Parathyroid adenoma (tissue), 2 donors: ENCODE measurements at regions not wholly inside any gene's neighbourhood (a gene's known extent, or its start where the extent isn't known, plus 50 kb on each side); places are given as distances from the start of the nearest gene placed in this dataset.

Source experiments
- H2AFZ ChIP-seq: fragments of 300-600 bp; sonication (generic); one replicate; pipeline ENCODE4 v1.7.0; 2017; ENCODE audit warnings: antibody characterized with exemption, mild to moderate bottlenecking
- H3K27ac ChIP-seq: fragments of 300-600 bp; sonication (generic); one replicate; pipeline ENCODE4 v1.7.0; 2017
- H3K27me3 ChIP-seq: fragments of 300-600 bp; sonication (generic); one replicate; pipeline ENCODE4 v1.7.0; 2017; ENCODE audit warnings: low read length; ENCODE audit not compliant: control insufficient read depth, insufficient read depth
- H3K36me3 ChIP-seq: fragments of 300-600 bp; sonication (generic); one replicate; pipeline ENCODE4 v1.7.0; 2017; ENCODE audit warnings: low read length; ENCODE audit not compliant: control insufficient read depth, insufficient read depth
- H3K4me1 ChIP-seq: fragments of 300-600 bp; sonication (generic); one replicate; pipeline ENCODE4 v1.7.0; 2017; ENCODE audit warnings: control low read depth
- H3K4me2 ChIP-seq: fragments of 300-600 bp; sonication (generic); one replicate; pipeline ENCODE4 v1.7.0; 2017; ENCODE audit warnings: low read length
- H3K4me3 ChIP-seq: fragments of 300-600 bp; sonication (generic); one replicate; pipeline ENCODE4 v1.7.0; 2017; ENCODE audit warnings: low read depth, low read length
- H3K79me2 ChIP-seq: fragments of 300-600 bp; sonication (generic); one replicate; pipeline ENCODE4 v1.7.0; 2017; ENCODE audit warnings: control low read depth
- H3K9ac ChIP-seq: fragments of 300-600 bp; sonication (generic); one replicate; pipeline ENCODE4 v1.7.0; 2017; ENCODE audit warnings: mild to moderate bottlenecking
- H3K9me3 ChIP-seq: fragments of 300-600 bp; sonication (generic); one replicate; pipeline ENCODE4 v1.7.0; 2017; ENCODE audit warnings: low read length; ENCODE audit not compliant: control insufficient read depth
- CTCF ChIP-seq: fragments of 300-600 bp; sonication (generic); IDR thresholded peaks from one replicate; pipeline ENCODE4 v1.7.0; 2017; ENCODE audit warnings: antibody characterized with exemption, mild to moderate bottlenecking
- donor health status: primary hyperparathyroidism.

GRCh38 chr20:59392736-59393135 is 92.3 kb downstream of the EDN3 start:
- H3K9me3 ChIP-seq, result no peaks in the 10 kb centered on the region
- H3K9ac ChIP-seq, result no peak overlapping the region
- no peaks in the 10 kb centered on the region for H3K79me2 ChIP-seq
- H3K27me3 ChIP-seq, result no peaks in the 10 kb centered on the region
- no peak overlapping the region for H3K27ac ChIP-seq
- no peaks in the 10 kb centered on the region for H3K36me3 ChIP-seq
- TF ChIP-seq CTCF, result no peak
- H3K4me3 ChIP-seq, result no peak overlapping the region
- no peak overlapping the region for H2AFZ ChIP-seq
- no peaks in the 10 kb centered on the region for H3K4me1 ChIP-seq
- no peak overlapping the region for H3K4me2 ChIP-seq

DNA sequence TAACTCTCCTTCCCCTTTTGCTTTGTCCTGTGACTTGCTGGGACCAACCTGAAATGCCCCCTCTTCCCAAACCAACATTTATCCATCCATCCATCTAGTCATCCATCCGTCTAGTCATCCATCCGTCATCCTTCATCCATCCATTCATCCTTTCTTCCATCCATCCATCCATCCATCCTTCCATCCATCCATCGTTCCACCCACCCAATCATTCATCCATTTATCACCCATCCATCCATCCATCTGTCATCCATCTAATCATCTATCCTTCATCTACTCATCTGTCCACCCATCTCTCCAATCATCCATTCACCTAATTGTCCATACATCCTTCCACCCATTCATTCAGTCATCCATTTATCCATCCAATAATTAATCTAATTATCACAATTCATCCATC is 92.7 kb downstream of the EDN3 start:
- H3K27ac ChIP-seq, result no peak overlapping the region
- no peaks in the 10 kb centered on the region for H3K36me3 ChIP-seq
- H2AFZ ChIP-seq, result no peak overlapping the region
- H3K79me2 ChIP-seq, result no peaks in the 10 kb centered on the region
- no peak overlapping the region for H3K4me2 ChIP-seq
- no peak overlapping the region for H3K9ac ChIP-seq
- TF ChIP-seq CTCF, result no peak
- H3K27me3 ChIP-seq, result no peaks in the 10 kb centered on the region
- H3K4me1 ChIP-seq, result no peaks in the 10 kb centered on the region
- no peak overlapping the region for H3K4me3 ChIP-seq
- no peaks in the 10 kb centered on the region for H3K9me3 ChIP-seq

DNA sequence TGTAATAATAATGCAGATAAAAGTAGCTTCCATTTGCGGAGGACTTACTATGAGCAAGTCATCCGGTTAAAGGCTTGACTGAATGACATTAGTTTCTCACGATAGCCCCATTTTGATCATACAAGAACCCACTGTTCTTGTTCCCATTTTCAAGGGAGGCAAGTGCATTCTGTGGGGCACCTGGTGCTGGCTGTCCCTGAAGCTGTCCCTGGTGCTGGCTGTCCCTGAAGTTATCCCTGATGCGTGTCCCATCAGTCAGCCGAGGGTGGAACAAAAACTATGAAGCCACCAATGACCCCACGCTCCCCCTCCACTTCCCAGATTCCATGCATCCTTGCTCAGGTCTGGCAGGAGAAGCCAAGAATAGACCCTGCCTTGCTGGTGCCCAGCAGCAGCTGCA is 95.3 kb downstream of the EDN3 start:
- no peaks in the 10 kb centered on the region for H3K79me2 ChIP-seq
- H2AFZ ChIP-seq, result no peak overlapping the region
- H3K27me3 ChIP-seq, result no peaks in the 10 kb centered on the region
- H3K9ac ChIP-seq, result no peak overlapping the region
- TF ChIP-seq CTCF, result no peak
- no peak overlapping the region for H3K27ac ChIP-seq
- H3K4me2 ChIP-seq, result no peak overlapping the region
- H3K4me3 ChIP-seq, result no peak overlapping the region
- no peaks in the 10 kb centered on the region for H3K36me3 ChIP-seq
- no peaks in the 10 kb centered on the region for H3K9me3 ChIP-seq
- no peaks in the 10 kb centered on the region for H3K4me1 ChIP-seq

DNA sequence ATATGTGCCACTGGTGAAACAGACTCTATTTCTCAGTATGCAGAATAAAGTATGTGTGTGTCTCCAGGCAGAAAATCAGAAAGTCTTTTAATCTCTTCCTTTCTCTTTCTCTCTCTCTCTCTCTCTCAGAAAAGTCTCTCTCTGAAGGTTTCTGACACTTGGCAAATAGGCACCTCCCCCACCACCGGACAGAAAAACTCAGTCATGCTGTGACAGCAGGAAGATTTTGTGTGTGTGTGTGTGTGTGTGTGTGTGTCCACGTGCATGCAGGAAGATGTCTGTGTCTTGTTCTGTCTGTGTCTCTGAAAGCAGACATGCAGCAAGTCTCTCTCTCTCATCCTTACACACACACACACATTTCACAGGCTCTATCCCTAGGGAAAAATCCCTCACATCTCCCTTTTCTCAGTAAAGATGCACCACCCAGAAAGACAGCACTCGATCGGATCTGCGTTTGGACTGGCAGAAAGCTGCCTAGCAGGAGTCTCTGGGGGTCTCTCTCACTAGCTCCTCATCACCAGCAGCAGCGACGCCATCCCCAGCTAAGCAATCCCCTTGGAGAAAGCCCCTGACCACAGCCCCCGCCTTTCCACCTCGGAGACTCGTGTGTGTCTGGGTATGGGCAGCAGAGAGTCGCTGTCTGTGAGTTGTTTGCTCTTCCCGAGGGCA is 98.3 kb downstream of the EDN3 start:
- H2AFZ ChIP-seq, result no peak overlapping the region
- no peaks in the 10 kb centered on the region for H3K79me2 ChIP-seq
- TF ChIP-seq CTCF, result no peak
- no peak overlapping the region for H3K27ac ChIP-seq
- H3K4me2 ChIP-seq, result no peak overlapping the region
- H3K36me3 ChIP-seq, result no peaks in the 10 kb centered on the region
- no peak overlapping the region for H3K4me3 ChIP-seq
- H3K9ac ChIP-seq, result no peak overlapping the region
- peaks cover 6% of the 10 kb centered on the region for H3K27me3 ChIP-seq
- no peaks in the 10 kb centered on the region for H3K9me3 ChIP-seq
- H3K4me1 ChIP-seq, result peaks cover 3% of the 10 kb centered on the region

- H3K79me2 ChIP-seq, result no peaks in the 10 kb centered on the region
- H3K4me2 ChIP-seq, result no peak overlapping the region
- peaks cover 5% of the 10 kb centered on the region for H3K4me1 ChIP-seq
- H3K36me3 ChIP-seq, result no peaks in the 10 kb centered on the region
- no peak overlapping the region for H3K4me3 ChIP-seq
- peaks cover 11% of the 10 kb centered on the region for H3K27me3 ChIP-seq
- no peak for TF ChIP-seq CTCF
- H3K27ac ChIP-seq, result no peak overlapping the region
- H3K9me3 ChIP-seq, result no peaks in the 10 kb centered on the region
- H2AFZ ChIP-seq, result no peak overlapping the region
- H3K9ac ChIP-seq, result no peak overlapping the region
Observed at GRCh38 chr20:59399426-59400099, 99.2 kb downstream of the EDN3 start.
